Testis (tissue), 2 donors: ENCODE measurements at regions not wholly inside any gene's neighbourhood (a gene's known extent, or its start where the extent isn't known, plus 50 kb on each side); places are given as distances from the start of the nearest gene placed in this dataset.

Source experiments
- DNase-seq: peaks from one replicate; pipeline ENCODE4 v3.0.0-alpha.2; 2019
- H3K27ac ChIP-seq, 2 donors: fragments of 200-600 bp; sonication (generic); one replicate each; pipeline ENCODE4 v1.5.1; 2019
- H3K27me3 ChIP-seq: fragments of 200-600 bp; sonication (generic); one replicate; pipeline ENCODE4 v1.5.1; 2019
- H3K36me3 ChIP-seq: fragments of 200-600 bp; sonication (generic); one replicate; pipeline ENCODE4 v1.5.1; 2017; ENCODE audit warnings: low read depth; ENCODE audit errors: missing control alignments
- H3K4me1 ChIP-seq: fragments of 200-600 bp; sonication (generic); one replicate; pipeline ENCODE4 v1.5.1; 2019
- H3K4me3 ChIP-seq, 2 donors: fragments of 200-600 bp; sonication (generic); one replicate each; pipeline ENCODE4 v1.5.1; 2017 to 2019
- H3K9me3 ChIP-seq: fragments of 200-600 bp; sonication (generic); one replicate; pipeline ENCODE4 v1.5.1; 2017
- POLR2A ChIP-seq: fragments of 450-650 bp; IDR thresholded peaks from one replicate; pipeline ENCODE4 v1.6.1; 2017; ENCODE audit warnings: antibody characterized with exemption, mild to moderate bottlenecking, moderate library complexity
- WGBS, 2 donors: methylation state at CpG; one replicate each; pipeline ENCODE4 v1.1.5; 2018; 5-methylcytosine and 5-hydroxymethylcytosine counted together
- intact Hi-C: fragments of 100-400 bp; cut with DNase I; formaldehyde crosslinking; loops from one replicate; pipeline ENCODE4 v1.15.1; 2023; ENCODE audit warnings: low total_unique reads
- TF ChIP-seq, protein P1 (sequence below), 3 experiments: fragments of 450-650 bp in 2 of 3; fragments of 200-600 bp in 1 of 3; sonication (generic) in 1 of 3; IDR thresholded peaks; one replicate each; pipeline ENCODE4 v1.5.1; 2016 to 2019; ENCODE audit warnings: antibody characterized with exemption in 3 of 3, mild to moderate bottlenecking in 2 of 3, moderate library complexity in 1 of 3

DNA sequence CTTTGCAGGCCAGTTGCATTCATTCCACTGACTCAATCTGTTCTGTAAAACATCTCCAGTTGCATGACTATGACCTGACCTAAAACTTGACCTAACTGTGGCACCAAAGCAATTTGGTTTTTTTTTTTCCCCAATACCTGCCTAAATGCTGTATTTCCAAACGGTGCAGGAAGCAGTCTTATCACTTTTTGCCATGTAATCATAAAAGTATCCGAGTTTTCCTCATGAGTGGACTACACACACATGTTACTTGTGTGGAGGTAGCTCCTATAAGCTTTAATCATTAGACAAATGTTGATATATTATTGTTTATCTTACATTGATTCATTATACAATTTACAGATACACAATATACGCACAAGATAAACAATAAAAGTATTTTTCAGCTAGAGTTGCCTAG lies 373.7 kb downstream of the BTBD3 start:
- Histone ChIP-seq H3K4me1 (no peaks in the 10 kb centered on the region), H3K4me3 (no peak overlapping the region), H3K27ac (no peak overlapping the region), H3K27me3 (no peaks in the 10 kb centered on the region), H3K9me3 (no peaks in the 10 kb centered on the region), H3K36me3 (no peaks in the 10 kb centered on the region)
- intact Hi-C loops: no loop called here
- no peak for TF ChIP-seq POLR2A
- TF ChIP-seq, protein P1, sequence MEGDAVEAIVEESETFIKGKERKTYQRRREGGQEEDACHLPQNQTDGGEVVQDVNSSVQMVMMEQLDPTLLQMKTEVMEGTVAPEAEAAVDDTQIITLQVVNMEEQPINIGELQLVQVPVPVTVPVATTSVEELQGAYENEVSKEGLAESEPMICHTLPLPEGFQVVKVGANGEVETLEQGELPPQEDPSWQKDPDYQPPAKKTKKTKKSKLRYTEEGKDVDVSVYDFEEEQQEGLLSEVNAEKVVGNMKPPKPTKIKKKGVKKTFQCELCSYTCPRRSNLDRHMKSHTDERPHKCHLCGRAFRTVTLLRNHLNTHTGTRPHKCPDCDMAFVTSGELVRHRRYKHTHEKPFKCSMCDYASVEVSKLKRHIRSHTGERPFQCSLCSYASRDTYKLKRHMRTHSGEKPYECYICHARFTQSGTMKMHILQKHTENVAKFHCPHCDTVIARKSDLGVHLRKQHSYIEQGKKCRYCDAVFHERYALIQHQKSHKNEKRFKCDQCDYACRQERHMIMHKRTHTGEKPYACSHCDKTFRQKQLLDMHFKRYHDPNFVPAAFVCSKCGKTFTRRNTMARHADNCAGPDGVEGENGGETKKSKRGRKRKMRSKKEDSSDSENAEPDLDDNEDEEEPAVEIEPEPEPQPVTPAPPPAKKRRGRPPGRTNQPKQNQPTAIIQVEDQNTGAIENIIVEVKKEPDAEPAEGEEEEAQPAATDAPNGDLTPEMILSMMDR (IDR thresholded peaks at IDR 0.05): no peak
- DNase-seq: no peak
- WGBS, 2 donors: 74 to 86% methylated on average over 3 of the region's 3 CpGs

DNA sequence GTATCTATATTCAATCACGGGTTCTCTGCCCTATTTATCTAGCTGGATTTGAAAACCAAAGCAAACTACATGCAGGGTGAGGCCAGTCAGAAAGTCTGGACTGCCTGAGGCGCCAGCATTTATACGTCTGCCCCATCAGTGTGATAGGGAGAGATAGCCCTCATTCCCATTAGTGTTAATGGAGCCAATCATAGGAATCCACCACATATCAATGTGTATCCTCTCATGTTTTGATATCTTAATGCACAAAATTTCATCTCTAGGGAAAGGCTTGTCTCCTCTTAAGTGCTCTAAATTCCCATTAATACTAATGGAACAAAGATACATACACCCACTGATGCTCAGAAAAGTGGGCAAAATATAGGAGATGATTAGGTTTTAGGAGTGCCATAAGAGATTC lies 376.2 kb downstream of the BTBD3 start:
- no peaks in the 10 kb centered on the region for H3K36me3 ChIP-seq
- H3K4me1 ChIP-seq: no peaks in the 10 kb centered on the region
- intact Hi-C loops: no loop called here
- TF ChIP-seq, protein P1 (IDR thresholded peaks at IDR 0.05): no peak
- no peak for TF ChIP-seq POLR2A
- H3K27ac ChIP-seq: no peak overlapping the region
- no peak for DNase-seq
- no peaks in the 10 kb centered on the region for H3K9me3 ChIP-seq
- H3K4me3 ChIP-seq: no peak overlapping the region
- H3K27me3 ChIP-seq: no peaks in the 10 kb centered on the region
- WGBS, 2 donors: 77 to 91% methylated on average over 3 of the region's 3 CpGs

DNA sequence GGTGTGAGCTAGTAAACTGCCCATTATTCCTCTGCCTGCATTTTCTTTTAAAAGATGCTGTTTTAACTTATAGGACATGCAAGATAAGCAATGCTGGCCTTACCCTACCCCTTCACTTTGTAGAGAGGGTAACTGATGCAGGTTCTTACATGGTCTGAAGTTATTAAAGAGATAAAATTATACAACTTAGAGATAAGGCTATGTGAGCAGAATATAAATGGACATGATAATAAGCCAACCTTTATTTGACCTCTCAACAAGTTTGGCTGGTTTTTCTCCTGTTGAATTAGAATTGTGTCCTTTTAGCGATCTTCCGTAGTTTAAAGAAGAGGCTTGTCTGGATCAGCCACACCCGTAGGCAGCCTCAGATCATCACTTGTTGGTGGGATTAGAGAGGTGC lies 377.0 kb downstream of the BTBD3 start:
- no peaks in the 10 kb centered on the region for H3K36me3 ChIP-seq
- no peaks in the 10 kb centered on the region for H3K27me3 ChIP-seq
- intact Hi-C loops: no loop called here
- H3K4me1 ChIP-seq: no peaks in the 10 kb centered on the region
- no peak overlapping the region for H3K4me3 ChIP-seq
- no peak overlapping the region for H3K27ac ChIP-seq
- DNase-seq: no peak
- no peak for TF ChIP-seq POLR2A
- TF ChIP-seq, protein P1 (IDR thresholded peaks at IDR 0.05): no peak
- 64 to 70% methylated on average over 3 of the region's 3 CpGs for WGBS, 2 donors
- no peaks in the 10 kb centered on the region for H3K9me3 ChIP-seq

DNA sequence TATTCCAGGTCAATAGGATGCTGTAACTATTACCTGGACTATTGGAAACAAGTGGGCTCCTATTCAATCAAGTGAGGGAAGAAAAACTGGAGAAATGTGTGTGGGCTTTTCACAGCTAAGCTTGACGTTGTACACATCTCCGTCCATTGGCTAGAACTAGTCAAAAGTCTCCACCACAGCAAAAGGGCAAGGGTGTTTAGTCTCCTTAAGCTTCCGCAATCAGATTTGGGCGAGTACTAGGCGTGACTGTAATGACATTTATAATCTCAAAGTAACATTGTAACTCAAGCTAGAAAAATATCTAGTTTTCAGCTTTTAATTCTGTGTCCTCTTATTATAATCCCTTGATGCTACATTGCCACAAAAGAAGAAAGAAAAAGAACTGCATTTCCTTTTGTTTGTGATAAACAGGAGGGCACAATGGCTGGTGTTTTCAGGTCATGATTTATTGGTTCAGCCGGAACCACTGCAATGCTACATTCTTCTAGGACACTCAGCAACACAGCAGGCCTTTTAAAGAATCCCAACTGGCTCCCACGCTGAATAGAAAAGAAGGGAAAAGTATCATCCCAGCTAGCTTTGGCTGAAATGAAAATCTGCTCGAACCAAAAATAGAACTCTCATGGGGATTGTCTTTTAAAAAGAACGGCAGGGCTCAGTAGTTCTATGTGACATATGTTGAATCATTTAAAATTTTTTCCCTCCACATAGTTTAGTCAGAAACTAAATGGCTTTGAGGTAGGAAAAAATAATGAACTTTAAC lies 387.7 kb downstream of the BTBD3 start:
- Histone ChIP-seq H3K9me3 (no peaks in the 10 kb centered on the region), H3K36me3 (no peaks in the 10 kb centered on the region), H3K27me3 (no peaks in the 10 kb centered on the region), H3K4me3 (no peak overlapping the region), H3K27ac (peak overlapping the region; percentile 1 to 57), H3K4me1 (peaks cover 10% of the 10 kb centered on the region)
- 25 to 41% methylated on average over 9 of the region's 9 CpGs for WGBS, 2 donors
- intact Hi-C loops: no loop called here
- TF ChIP-seq, protein P1 (IDR thresholded peaks at IDR 0.05): no peak
- no peak for TF ChIP-seq POLR2A
- no peak for DNase-seq

DNA sequence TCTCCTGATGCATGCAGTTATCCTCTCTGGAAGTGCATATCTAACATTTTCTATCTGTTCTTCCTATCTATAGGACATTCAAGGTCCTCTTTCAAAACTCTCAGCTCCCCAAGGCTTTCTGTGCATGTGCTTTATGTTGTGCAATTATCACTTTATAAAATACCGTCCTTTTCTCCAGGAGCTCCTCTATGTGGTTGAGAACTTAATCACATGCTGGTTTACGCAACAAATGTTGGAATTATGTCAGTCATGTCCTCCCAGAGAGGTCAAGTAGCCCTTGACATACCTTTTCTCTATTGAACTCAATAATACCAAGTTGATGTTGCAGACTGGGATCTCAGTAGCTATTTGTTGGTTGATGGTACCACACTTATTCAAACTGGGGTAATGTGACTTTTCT lies 388.4 kb downstream of the BTBD3 start:
- no peak overlapping the region for H3K27ac ChIP-seq

More for the DNA sequence above, 388.4 kb downstream of the BTBD3 start:
- peaks cover 10% of the 10 kb centered on the region for H3K4me1 ChIP-seq
- intact Hi-C loops: no loop called here
- H3K9me3 ChIP-seq: no peaks in the 10 kb centered on the region
- H3K27me3 ChIP-seq: no peaks in the 10 kb centered on the region
- DNase-seq: no peak
- TF ChIP-seq POLR2A: no peak
- TF ChIP-seq, protein P1 (IDR thresholded peaks at IDR 0.05): no peak
- WGBS, 2 donors: 64 to 67% methylated on average over 2 of the region's 2 CpGs
- no peaks in the 10 kb centered on the region for H3K36me3 ChIP-seq
- H3K4me3 ChIP-seq: no peak overlapping the region
